ENCODE measurements at regions not wholly inside any gene's neighbourhood (a gene's known extent, or its start where the extent isn't known, plus 50 kb on each side); places are given as distances from the start of the nearest gene placed in this dataset.

GRCh38 chr18:73535990-73536389 lies 611.6 kb downstream of the FBXO15 start:
- TF ChIP-seq POLR2A (IDR thresholded peaks at IDR 0.05; ENCODE audit: low read depth, low read length) = no peak
- TF ChIP-seq ZNF24 (IDR thresholded peaks at IDR 0.05) = no peak
- no peak for TF ChIP-seq SIX5 (IDR thresholded peaks at IDR 0.05; ENCODE audit: low read depth, low read length, severe bottlenecking)
